ENCODE measurements at regions not wholly inside any gene's neighbourhood (a gene's known extent, or its start where the extent isn't known, plus 50 kb on each side); places are given as distances from the start of the nearest gene placed in this dataset.

DNA sequence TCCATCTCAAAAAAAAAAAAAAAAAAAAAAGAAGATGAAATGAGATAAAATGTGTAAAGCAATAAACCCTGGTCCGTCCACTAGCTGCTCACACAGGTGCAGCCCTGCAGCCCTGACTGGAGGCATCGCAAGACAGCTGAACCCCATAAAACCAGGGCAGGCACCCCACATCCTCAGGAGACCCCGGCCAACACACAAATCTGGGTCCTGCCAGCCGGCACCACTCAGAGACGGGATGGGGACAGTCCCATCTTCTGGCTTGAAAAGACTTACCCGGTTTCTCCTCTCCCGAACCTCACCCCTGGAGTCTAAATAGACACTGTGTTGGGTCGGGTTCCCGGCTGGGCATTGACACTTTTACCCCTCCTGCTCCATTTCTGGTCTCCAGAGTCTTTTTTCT is 52.7 kb upstream of the TNRC6C start:
- in situ Hi-C loops (cut with HindIII; ENCODE audit: low pct_unique_long_range_greater_than_20kb, low sequenced_read_pairs): no loop called here

DNA sequence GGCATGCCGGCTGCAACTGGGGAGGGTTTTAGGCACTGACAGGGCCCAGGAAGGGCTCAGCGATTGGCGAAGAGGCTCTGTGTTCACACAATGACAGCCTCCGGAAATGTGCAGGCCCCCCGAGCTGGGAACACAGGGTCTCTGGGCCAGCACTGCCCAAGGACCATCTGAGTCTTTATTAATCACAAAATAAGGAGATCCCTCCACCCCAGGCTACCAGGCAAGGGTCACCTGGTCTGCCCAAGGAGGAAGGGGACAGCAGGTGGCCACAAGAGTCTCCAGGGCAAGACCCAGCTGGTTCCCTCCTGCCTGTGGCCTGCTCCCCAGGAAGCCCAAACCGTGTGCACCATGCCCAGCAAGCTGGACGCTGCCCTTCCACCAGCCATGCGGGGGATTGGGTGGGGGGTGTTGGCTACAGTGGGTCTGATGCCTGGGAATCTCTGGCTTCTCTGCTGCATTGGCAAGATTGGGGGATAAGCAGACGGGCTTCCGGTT is 52.1 kb upstream of the TNRC6C start:
- in situ Hi-C loops (cut with HindIII; ENCODE audit: low pct_unique_long_range_greater_than_20kb, low sequenced_read_pairs): no loop called here
- TF ChIP-seq JUND (IDR thresholded peaks at IDR 0.05; ENCODE audit: low read depth): no peak
- no peak for DNase-seq (ENCODE audit: low read depth in 1 of 2, low spot score in 1 of 2)

More for the DNA sequence above, 52.7 kb upstream of the TNRC6C start:
- TF ChIP-seq JUND (IDR thresholded peaks at IDR 0.05; ENCODE audit: low read depth): no peak
- DNase-seq (ENCODE audit: low read depth in 1 of 2, low spot score in 1 of 2): no peak

DNA sequence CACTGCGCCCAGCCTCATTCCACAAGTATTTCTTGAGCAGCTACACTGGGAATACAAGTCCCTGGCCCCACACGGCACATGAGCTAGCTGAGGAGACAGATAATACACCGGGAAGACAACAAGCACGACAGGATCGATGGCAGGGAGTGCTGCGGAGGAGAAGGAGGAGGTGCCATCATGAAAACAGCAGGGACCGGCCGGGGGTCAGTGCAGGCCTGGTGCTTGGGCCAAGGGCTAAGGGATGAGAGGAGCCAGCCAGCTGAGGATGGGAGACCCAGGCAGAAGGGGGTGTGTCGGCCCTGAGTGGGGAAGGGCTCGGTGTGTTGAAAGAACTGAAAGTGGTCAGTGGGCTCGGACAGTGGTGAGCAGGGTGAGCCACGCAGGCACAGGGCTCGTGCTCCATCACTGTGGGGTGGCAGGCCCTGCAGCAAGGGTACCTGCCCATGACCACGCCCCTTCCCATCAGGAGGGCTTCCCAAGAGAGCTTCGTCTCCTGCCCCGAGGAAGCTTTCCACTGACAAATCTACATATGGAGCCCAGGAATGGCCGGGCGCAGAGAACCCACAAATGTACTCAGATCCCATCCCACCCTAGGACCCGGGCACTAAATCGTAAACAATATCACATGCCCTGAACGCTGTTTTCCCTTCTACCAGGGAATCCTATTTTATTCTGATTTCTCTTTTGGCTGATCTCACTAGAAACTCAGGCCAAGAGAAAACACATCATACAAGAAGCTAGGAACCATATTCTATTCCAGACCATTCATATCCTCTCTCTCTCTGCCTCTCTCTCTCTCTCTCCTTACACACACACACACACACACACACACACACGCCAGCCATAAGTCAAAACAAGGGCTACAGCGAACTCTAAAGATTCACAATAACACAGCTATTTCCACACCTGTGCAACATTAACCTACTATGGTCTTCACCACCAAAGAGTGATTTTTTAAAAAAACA is 50.7 kb upstream of the TNRC6C start:
- in situ Hi-C loops (cut with HindIII; ENCODE audit: low pct_unique_long_range_greater_than_20kb, low sequenced_read_pairs): no loop called here
- no peak for TF ChIP-seq JUND (IDR thresholded peaks at IDR 0.05; ENCODE audit: low read depth)
- DNase-seq (ENCODE audit: low read depth in 1 of 2, low spot score in 1 of 2): no peak

DNA sequence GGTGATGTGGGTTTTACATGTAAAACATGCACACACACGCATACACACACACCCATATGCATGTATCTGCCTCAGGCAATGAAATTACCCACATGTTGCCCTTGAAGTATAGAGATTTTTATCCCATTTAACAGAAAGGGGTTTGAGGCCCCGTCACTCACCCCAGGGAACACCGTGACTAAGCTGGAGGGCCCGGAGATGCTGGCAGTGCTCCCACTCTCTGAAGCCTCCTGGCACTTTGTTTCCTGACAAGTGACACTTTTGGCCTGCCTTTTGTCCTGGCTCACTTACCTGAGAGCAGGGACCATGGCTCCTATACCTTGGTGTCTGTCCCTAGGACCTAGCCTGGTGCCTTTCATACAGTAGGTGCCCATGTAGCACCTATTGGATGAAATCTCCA is 50.0 kb upstream of the TNRC6C start:
- in situ Hi-C loops (cut with HindIII; ENCODE audit: low pct_unique_long_range_greater_than_20kb, low sequenced_read_pairs): no loop called here
- DNase-seq (ENCODE audit: low read depth in 1 of 2, low spot score in 1 of 2): no peak
- TF ChIP-seq JUND (IDR thresholded peaks at IDR 0.05; ENCODE audit: low read depth): no peak

Measured in T47D (cell line).